ENCODE measurements at regions not wholly inside any gene's neighbourhood (a gene's known extent, or its start where the extent isn't known, plus 50 kb on each side); places are given as distances from the start of the nearest gene placed in this dataset.

GRCh38 chr17:64775701-64776570 is 113.8 kb upstream of the SMURF2 start:
- ChIA-PET POLR2A (no interaction called here), CTCF (interaction anchor here (1.0 to 1.5 kb wide), 3 partner anchors 10 to 162 kb away, joined by 3 to 4 read pairs (median 4); no protein-coding TSS in a partner anchor)
- DNase-seq (ENCODE audit: extremely low spot score): no peak
- TF ChIP-seq SP1 (IDR thresholded peaks at IDR 0.05) (no peak), BHLHE40 (IDR thresholded peaks at IDR 0.05; ENCODE audit: borderline replicate concordance) (no peak), HDGF (IDR thresholded peaks at IDR 0.05; ENCODE audit: borderline replicate concordance) (no peak), PKNOX1 (IDR thresholded peaks at IDR 0.05) (no peak), FOXA1 (IDR thresholded peaks at IDR 0.05) (no peak), ZNF384 (IDR thresholded peaks at IDR 0.05) (no peak), NFRKB (IDR thresholded peaks at IDR 0.05) (no peak), TARDBP (IDR thresholded peaks at IDR 0.05) (no peak), ARNT (IDR thresholded peaks at IDR 0.05) (no peak), FOXK2 (IDR thresholded peaks at IDR 0.05) (no peak), LEF1 (IDR thresholded peaks at IDR 0.05; ENCODE audit: borderline replicate concordance) (no peak), CTBP1 (IDR thresholded peaks at IDR 0.05; ENCODE audit: borderline replicate concordance) (no peak)

GRCh38 chr17:64774888-64775540 is 112.9 kb upstream of the SMURF2 start:
- ChIA-PET CTCF (interaction anchor here (0.8 kb wide), 1 partner anchor 108 kb away, joined by 5 read pairs; no protein-coding TSS in a partner anchor), POLR2A (no interaction called here)
- no peak for TF ChIP-seq L3MBTL2 (conservative IDR thresholded peaks at IDR 0.05)
- TF ChIP-seq ZNF384 (IDR thresholded peaks at IDR 0.05): no peak
- no peak for TF ChIP-seq FOXA1 (IDR thresholded peaks at IDR 0.05)
- TF ChIP-seq BHLHE40 (IDR thresholded peaks at IDR 0.05; ENCODE audit: borderline replicate concordance): no peak
- TF ChIP-seq FOXK2 (IDR thresholded peaks at IDR 0.05): no peak
- TF ChIP-seq FOXM1 (IDR thresholded peaks at IDR 0.05; ENCODE audit: borderline replicate concordance): no peak
- TF ChIP-seq PKNOX1 (IDR thresholded peaks at IDR 0.05): no peak
- TF ChIP-seq CTBP1 (IDR thresholded peaks at IDR 0.05; ENCODE audit: borderline replicate concordance): no peak
- TF ChIP-seq NFRKB (IDR thresholded peaks at IDR 0.05): no peak
- no peak for TF ChIP-seq ELF4 (IDR thresholded peaks at IDR 0.05)
- TF ChIP-seq LEF1 (IDR thresholded peaks at IDR 0.05; ENCODE audit: borderline replicate concordance): no peak
- TF ChIP-seq SUZ12 (IDR thresholded peaks at IDR 0.05): no peak
- TF ChIP-seq HDGF (IDR thresholded peaks at IDR 0.05; ENCODE audit: borderline replicate concordance): no peak

GRCh38 chr17:64773836-64774761 is 112.0 kb upstream of the SMURF2 start:
- DNase-seq (ENCODE audit: extremely low spot score): peak; percentile 82
- ChIA-PET CTCF (interaction anchor here (0.8 kb wide), 2 partner anchors 107 to 354 kb away, joined by 3 to 5 read pairs; no protein-coding TSS in a partner anchor), POLR2A (interaction anchor here (1.6 kb wide), 1 partner anchor 34 kb away, joined by 3 read pairs; no protein-coding TSS in a partner anchor)
- TF ChIP-seq PKNOX1 (IDR thresholded peaks at IDR 0.05) (no peak), ZNF384 (IDR thresholded peaks at IDR 0.05) (no peak), LEF1 (IDR thresholded peaks at IDR 0.05; ENCODE audit: borderline replicate concordance) (no peak), BHLHE40 (IDR thresholded peaks at IDR 0.05; ENCODE audit: borderline replicate concordance) (no peak), TARDBP (IDR thresholded peaks at IDR 0.05) (no peak), L3MBTL2 (conservative IDR thresholded peaks at IDR 0.05) (no peak), ARNT (IDR thresholded peaks at IDR 0.05) (no peak), ELF4 (IDR thresholded peaks at IDR 0.05) (no peak), FOXA1 (IDR thresholded peaks at IDR 0.05) (no peak), SP1 (IDR thresholded peaks at IDR 0.05) (no peak), HDGF (IDR thresholded peaks at IDR 0.05; ENCODE audit: borderline replicate concordance) (no peak), NFRKB (IDR thresholded peaks at IDR 0.05) (no peak)

More at GRCh38 chr17:64774888-64775540, 112.9 kb upstream of the SMURF2 start:
- no peak for DNase-seq (ENCODE audit: extremely low spot score)

DNA sequence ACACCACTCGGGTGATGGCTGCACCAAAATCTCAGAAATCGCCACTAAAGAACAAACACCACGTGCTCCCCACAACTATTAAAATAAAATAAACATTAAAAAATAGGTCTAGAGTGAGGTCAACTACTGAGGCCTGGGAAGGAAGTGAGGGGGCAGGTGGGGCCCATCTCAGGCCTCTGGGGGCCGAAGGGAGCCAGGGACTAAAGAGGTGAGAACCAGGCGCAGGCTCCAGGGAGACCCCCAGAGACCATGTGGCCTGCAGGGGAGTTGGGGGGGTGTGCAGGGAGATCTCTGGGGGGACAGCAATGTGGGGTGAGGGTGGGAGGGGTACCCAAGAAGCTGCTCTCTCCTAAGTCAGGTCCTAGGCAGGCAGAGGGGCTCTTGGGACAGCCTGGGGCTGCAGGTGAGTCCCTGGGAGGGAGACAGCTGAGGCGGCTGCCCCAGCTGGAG is 111.3 kb upstream of the SMURF2 start:
- ChIA-PET POLR2A (interaction anchor here (1.3 to 1.6 kb wide), 2 partner anchors 11 to 34 kb away, joined by 3 read pairs; no protein-coding TSS in a partner anchor), CTCF (interaction anchor here (0.8 kb wide), 1 partner anchor 353 kb away, joined by 3 read pairs; no protein-coding TSS in a partner anchor)
- TF ChIP-seq TARDBP (IDR thresholded peaks at IDR 0.05) (no peak), FOXA1 (IDR thresholded peaks at IDR 0.05) (no peak), HDGF (IDR thresholded peaks at IDR 0.05; ENCODE audit: borderline replicate concordance) (no peak), ELF4 (IDR thresholded peaks at IDR 0.05) (no peak), SP1 (IDR thresholded peaks at IDR 0.05) (no peak), SUZ12 (IDR thresholded peaks at IDR 0.05) (no peak), L3MBTL2 (conservative IDR thresholded peaks at IDR 0.05) (no peak), LEF1 (IDR thresholded peaks at IDR 0.05; ENCODE audit: borderline replicate concordance) (no peak)
- no peak for DNase-seq (ENCODE audit: extremely low spot score)
